GM08714 (cell line): ENCODE measurements at regions not wholly inside any gene's neighbourhood (a gene's known extent, or its start where the extent isn't known, plus 50 kb on each side); places are given as distances from the start of the nearest gene placed in this dataset.

Experiments used
- H3K4me3 ChIP-seq: fragments of 200-500 bp; sonication (Bioruptor generic); 2 replicates; pipeline ENCODE4 v1.5.1; 2014; ENCODE audit warnings: mild to moderate bottlenecking, low read length, inconsistent platforms
- ZNF274 ChIP-seq: IDR thresholded peaks from 2 replicates; pipeline ENCODE4 v1.6.1; 2012; ENCODE audit warnings: mild to moderate bottlenecking, low read depth, low read length

GRCh38 chr3:17955411-17955810, 213.0 kb upstream of the TBC1D5 start:
- no peak overlapping the region for H3K4me3 ChIP-seq
- TF ChIP-seq ZNF274: no peak

- no peak overlapping the region for H3K4me3 ChIP-seq
- no peak for TF ChIP-seq ZNF274
Measured at GRCh38 chr3:17954801-17955200, 212.4 kb upstream of the TBC1D5 start.

DNA sequence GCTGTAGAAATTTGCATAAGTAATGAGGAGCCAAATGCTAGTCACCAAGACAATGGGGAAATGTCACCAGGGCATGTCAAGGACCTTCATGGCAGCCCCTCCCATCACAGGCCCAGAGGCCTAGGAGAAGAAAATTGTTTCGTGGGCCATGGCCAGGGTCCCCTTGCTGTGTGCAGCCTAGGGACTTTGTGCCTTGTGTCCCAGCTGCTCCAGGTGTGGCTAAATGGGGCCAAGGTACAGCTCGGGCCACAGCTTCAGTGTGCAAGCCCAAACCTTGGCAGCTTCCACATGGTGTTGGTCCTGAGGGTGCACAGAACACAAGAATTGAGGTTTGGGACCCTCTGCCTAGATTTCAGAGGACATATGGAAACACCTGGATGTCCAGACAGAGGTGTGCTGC, 208.8 kb upstream of the TBC1D5 start:
- H3K4me3 ChIP-seq: no peak overlapping the region
- no peak for TF ChIP-seq ZNF274

GRCh38 chr3:17949101-17949500, 206.7 kb upstream of the TBC1D5 start:
- no peak for TF ChIP-seq ZNF274
- H3K4me3 ChIP-seq: no peak overlapping the region

GRCh38 chr3:17947833-17948232, 205.4 kb upstream of the TBC1D5 start:
- H3K4me3 ChIP-seq: no peak overlapping the region
- TF ChIP-seq ZNF274: no peak

- no peak for TF ChIP-seq ZNF274
- no peak overlapping the region for H3K4me3 ChIP-seq
Measured at GRCh38 chr3:17946619-17947018, 204.2 kb upstream of the TBC1D5 start.

DNA sequence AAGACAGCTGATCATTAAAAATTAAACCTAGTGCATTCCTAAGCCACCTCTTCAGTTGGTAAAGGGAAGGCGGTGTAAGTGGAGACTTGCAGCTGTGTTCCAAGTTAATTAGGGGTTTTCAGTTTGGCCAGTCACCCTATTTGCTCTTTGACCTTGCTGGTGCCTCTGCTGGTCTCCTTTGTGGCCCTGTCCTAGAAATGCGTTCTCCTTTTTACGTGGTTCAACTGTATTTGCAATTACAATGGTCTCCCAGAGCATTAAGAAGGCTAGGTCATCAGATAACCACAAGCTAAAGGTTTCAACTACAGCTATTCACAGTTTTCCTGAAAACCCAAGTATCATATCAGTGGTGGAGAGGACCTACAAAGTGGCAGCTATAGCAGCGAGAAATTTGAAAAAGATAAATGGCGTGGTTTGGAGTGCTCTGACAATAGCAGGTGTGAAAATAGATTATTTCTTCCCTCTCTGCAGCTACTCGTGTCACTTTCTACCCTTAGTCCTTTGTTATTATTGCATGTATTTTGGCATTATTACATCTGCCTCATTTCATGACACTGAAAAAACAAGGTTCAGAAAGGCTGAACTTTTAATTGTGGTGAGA, 203.5 kb upstream of the TBC1D5 start:
- H3K4me3 ChIP-seq: no peak overlapping the region
- TF ChIP-seq ZNF274: no peak

GRCh38 chr3:17945018-17945798, 202.8 kb upstream of the TBC1D5 start:
- H3K4me3 ChIP-seq: no peak overlapping the region
- no peak for TF ChIP-seq ZNF274

- H3K4me3 ChIP-seq: no peak overlapping the region
- TF ChIP-seq ZNF274: no peak
Measured at GRCh38 chr3:17942856-17943255, 200.4 kb upstream of the TBC1D5 start.

GRCh38 chr3:17941766-17942165, 199.3 kb upstream of the TBC1D5 start:
- H3K4me3 ChIP-seq: no peak overlapping the region
- TF ChIP-seq ZNF274: no peak

DNA sequence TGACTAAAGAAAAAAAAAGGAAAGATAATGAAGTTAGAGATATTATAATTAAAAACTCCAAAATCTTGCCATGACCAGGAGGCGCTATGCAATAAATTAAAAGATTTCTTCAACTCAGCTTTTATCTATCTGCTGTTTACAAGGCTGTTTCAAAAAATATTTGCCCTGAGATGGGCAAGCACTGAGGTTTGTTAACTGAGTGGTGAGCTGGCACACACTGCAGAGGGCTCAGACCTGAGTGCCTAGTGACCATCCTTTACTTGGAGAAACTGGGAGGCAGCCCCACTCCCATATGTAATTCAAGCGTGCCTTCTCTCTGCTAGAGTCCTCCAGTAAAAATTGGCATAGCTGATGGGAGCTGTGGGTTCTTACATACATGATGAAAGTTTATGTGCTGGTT, 198.7 kb upstream of the TBC1D5 start:
- no peak for TF ChIP-seq ZNF274

GRCh38 chr3:17939157-17939556, 196.7 kb upstream of the TBC1D5 start:
- TF ChIP-seq ZNF274: no peak
- H3K4me3 ChIP-seq: no peak overlapping the region

More for the DNA sequence above, 198.7 kb upstream of the TBC1D5 start:
- H3K4me3 ChIP-seq: no peak overlapping the region

DNA sequence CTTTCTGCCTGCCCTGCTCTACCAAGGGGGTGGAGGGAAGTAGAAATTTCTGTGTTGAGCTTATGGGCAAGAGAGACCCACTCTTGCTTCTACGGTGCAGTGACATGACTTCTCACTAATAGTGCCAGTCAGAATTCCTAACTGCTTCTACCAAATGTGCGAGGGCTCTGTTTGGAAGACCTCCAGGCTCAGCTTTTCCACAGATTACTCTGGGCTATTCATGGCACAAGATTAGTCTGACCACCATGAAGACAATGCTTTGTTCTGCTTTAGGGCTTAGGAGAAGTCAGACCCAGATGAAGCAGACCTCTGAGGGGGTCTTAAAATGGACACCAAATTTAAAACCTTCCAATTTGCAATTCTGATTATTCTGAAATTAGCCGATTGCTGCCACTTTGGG, 195.9 kb upstream of the TBC1D5 start:
- H3K4me3 ChIP-seq: no peak overlapping the region
- no peak for TF ChIP-seq ZNF274

GRCh38 chr3:17936736-17937480, 194.5 kb upstream of the TBC1D5 start:
- TF ChIP-seq ZNF274: no peak

DNA sequence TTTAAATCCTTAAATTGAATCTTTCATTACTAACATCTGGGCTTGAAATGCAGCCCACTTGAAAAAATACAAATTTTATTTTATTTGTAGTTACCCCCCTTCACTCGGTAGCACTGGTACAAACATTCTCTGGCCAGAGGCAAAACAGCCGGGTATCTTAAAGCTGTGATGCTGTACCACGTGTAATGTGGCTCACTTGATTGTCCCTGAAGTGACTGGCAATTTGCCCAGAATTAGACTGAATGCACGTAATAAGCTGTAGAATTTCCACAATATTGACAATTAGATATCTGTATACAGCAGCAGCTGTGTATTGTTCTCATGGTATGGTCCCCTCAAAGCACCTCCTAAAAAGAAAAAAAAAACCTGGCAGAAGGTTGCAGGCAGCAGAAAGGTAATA, 192.8 kb upstream of the TBC1D5 start:
- no peak for TF ChIP-seq ZNF274
- no peak overlapping the region for H3K4me3 ChIP-seq

More at GRCh38 chr3:17936736-17937480, 194.5 kb upstream of the TBC1D5 start:
- H3K4me3 ChIP-seq: no peak overlapping the region
